ENCODE measurements at regions not wholly inside any gene's neighbourhood (a gene's known extent, or its start where the extent isn't known, plus 50 kb on each side); places are given as distances from the start of the nearest gene placed in this dataset.
"Not testable (repeated sequence)": the region's sequence is repeated elsewhere in the genome, so short reads cannot be mapped to it uniquely, and the experiment has no call there.

GRCh38 chr12:25424211-25424731 lies 128.8 kb downstream of the LMNTD1 start:
- no peak for DNase-seq

- DNase-seq, result no peak
Measured at GRCh38 chr12:25423355-25424050, 129.6 kb downstream of the LMNTD1 start.

- no peak for DNase-seq
Measured at GRCh38 chr12:25422241-25422640, 130.8 kb downstream of the LMNTD1 start.

GRCh38 chr12:25421651-25422167 lies 131.4 kb downstream of the LMNTD1 start:
- DNase-seq, result no peak

- DNase-seq, result no peak
Measured at GRCh38 chr12:25420116-25420515, 133.0 kb downstream of the LMNTD1 start.

GRCh38 chr12:25419595-25419994 lies 133.5 kb downstream of the LMNTD1 start:
- no peak for DNase-seq

- no peak for DNase-seq
Measured at GRCh38 chr12:25417071-25417470, 136.0 kb downstream of the LMNTD1 start.

- DNase-seq, result no peak
Measured at GRCh38 chr12:25416516-25416915, 136.6 kb downstream of the LMNTD1 start.

GRCh38 chr12:25415004-25415403 lies 138.1 kb downstream of the LMNTD1 start:
- no peak for DNase-seq

GRCh38 chr12:25412735-25413134 lies 140.3 kb downstream of the LMNTD1 start:
- no peak for DNase-seq

- no peak for DNase-seq
Measured at GRCh38 chr12:25404955-25405354, 148.1 kb downstream of the LMNTD1 start.

GRCh38 chr12:25401547-25402345 lies 151.0 kb upstream of the KRAS start:
- no peak for DNase-seq

- DNase-seq, result no peak
Measured at GRCh38 chr12:25397001-25397400, 146.3 kb upstream of the KRAS start.

GRCh38 chr12:25395227-25395626 lies 144.5 kb upstream of the KRAS start:
- no peak for DNase-seq

GRCh38 chr12:25394775-25395174 lies 144.0 kb upstream of the KRAS start:
- DNase-seq, result not testable (repeated sequence)

- no peak for DNase-seq
Measured at GRCh38 chr12:25394025-25394424, 143.3 kb upstream of the KRAS start.

- not testable (repeated sequence) for DNase-seq
Measured at GRCh38 chr12:25391346-25391745, 140.6 kb upstream of the KRAS start.

- DNase-seq, result peak; percentile 59
Measured at GRCh38 chr12:25388183-25388582, 137.5 kb upstream of the KRAS start.

- no peak for DNase-seq
Measured at GRCh38 chr12:25387732-25388050, 137.0 kb upstream of the KRAS start.

- DNase-seq, result peak; percentile 78
Measured at GRCh38 chr12:25386831-25387731, 136.4 kb upstream of the KRAS start.

GRCh38 chr12:25384893-25385248 lies 134.1 kb upstream of the KRAS start:
- no peak for DNase-seq

GRCh38 chr12:25384038-25384892 lies 133.5 kb upstream of the KRAS start:
- no peak for DNase-seq
